Neural cell (in vitro differentiated cells): ENCODE measurements at regions not wholly inside any gene's neighbourhood (a gene's known extent, or its start where the extent isn't known, plus 50 kb on each side); places are given as distances from the start of the nearest gene placed in this dataset.

Experiments used
- H2AFZ ChIP-seq: fragments of 200-600, 300-800 bp; sonication (generic), shearing (Covaris generic); 2 replicates; pipeline ENCODE4 v1.6.0; 2014; ENCODE audit warnings: low read depth, mild to moderate bottlenecking, antibody characterized with exemption, low read length, moderate library complexity
- H3F3A ChIP-seq: fragments of 200-600 bp; shearing (Covaris generic); 2 replicates; pipeline ENCODE4 v1.6.1; 2016; ENCODE audit warnings: mild to moderate bottlenecking, moderate library complexity, mixed read lengths, antibody characterized with exemption, low read length; ENCODE audit not compliant: insufficient read depth, poor library complexity, severe bottlenecking
- H3K27ac ChIP-seq: fragments of 200-600, 300-800 bp; sonication (generic), shearing (Covaris generic); 2 replicates; pipeline ENCODE4 v1.5.1; 2014; ENCODE audit warnings: mild to moderate bottlenecking, low read length, moderate library complexity
- H3K27me3 ChIP-seq: fragments of 300-800, 200-600 bp; sonication (generic), shearing (Covaris generic); 2 replicates; pipeline ENCODE4 v1.6.0; 2014; ENCODE audit warnings: mild to moderate bottlenecking, low read depth, low read length, moderate library complexity; ENCODE audit not compliant: insufficient read depth
- H3K36me3 ChIP-seq: fragments of 300-800, 200-600 bp; sonication (generic), shearing (Covaris generic); 2 replicates; pipeline ENCODE4 v1.5.1; 2014; ENCODE audit warnings: mild to moderate bottlenecking, antibody characterized with exemption, low read length, moderate library complexity; ENCODE audit not compliant: insufficient read depth
- H3K4me2 ChIP-seq: fragments of 300-800, 200-600 bp; sonication (generic), shearing (Covaris generic); 2 replicates; pipeline ENCODE4 v1.6.0; 2014; ENCODE audit warnings: mild to moderate bottlenecking, low read length
- H3K4me3 ChIP-seq: fragments of 300-800, 200-600 bp; sonication (generic), shearing (Covaris generic); 2 replicates; pipeline ENCODE4 v1.5.1; 2014; ENCODE audit warnings: mild to moderate bottlenecking, low read length, moderate library complexity
- H3K79me2 ChIP-seq: fragments of 200-600 bp; shearing (Covaris generic); replicated peaks from 2 replicates; pipeline ENCODE4 v1.6.0; 2014; ENCODE audit warnings: mild to moderate bottlenecking, low read length, moderate library complexity; ENCODE audit not compliant: insufficient read depth
- H3K9ac ChIP-seq: fragments of 300-800, 200-600 bp; sonication (generic), shearing (Covaris generic); 2 replicates; pipeline ENCODE4 v1.6.1; 2016; ENCODE audit warnings: mild to moderate bottlenecking, low read length, mixed read lengths
- H3K9me2 ChIP-seq: fragments of 200-600 bp; shearing (Covaris generic); 2 replicates; pipeline ENCODE4 v1.6.1; 2016; ENCODE audit warnings: mild to moderate bottlenecking, low read length, mixed read lengths; ENCODE audit not compliant: insufficient read depth
- H3K9me3 ChIP-seq: fragments of 200-600, 300-800 bp; sonication (generic), shearing (Covaris generic); 2 replicates; pipeline ENCODE4 v1.6.1; 2016; ENCODE audit warnings: mild to moderate bottlenecking, mixed run types, low read length, moderate library complexity, mixed read lengths
- H4K20me1 ChIP-seq: fragments of 200-600 bp; shearing (Covaris generic); 2 replicates; pipeline ENCODE4 v1.6.1; 2016; ENCODE audit warnings: mild to moderate bottlenecking, mixed run types; ENCODE audit not compliant: insufficient read depth
- EP300 ChIP-seq: fragments of 450-650 bp; conservative IDR thresholded peaks from 2 replicates; pipeline ENCODE4 v1.6.1; 2014; ENCODE audit warnings: antibody characterized with exemption, mild to moderate bottlenecking, moderate library complexity; ENCODE audit not compliant: poor library complexity, severe bottlenecking
- EZH2 ChIP-seq: fragments of 200-600, 300-800 bp; shearing (Covaris generic), sonication (generic); IDR thresholded peaks from 2 replicates; pipeline ENCODE4 v1.6.1; 2014; ENCODE audit warnings: antibody characterized with exemption, low read length, borderline replicate concordance, mild to moderate bottlenecking; ENCODE audit not compliant: insufficient read depth, poor library complexity, severe bottlenecking
- MXI1 ChIP-seq: fragments of 450-650 bp; conservative IDR thresholded peaks from 2 replicates; pipeline ENCODE4 v1.6.1; 2014; ENCODE audit warnings: antibody characterized with exemption, mild to moderate bottlenecking; ENCODE audit not compliant: poor library complexity, severe bottlenecking
- POLR2AphosphoS5 ChIP-seq: IDR thresholded peaks from 2 replicates; pipeline ENCODE4 v1.6.1; 2012
- RAD21 ChIP-seq: fragments of 450-650 bp; conservative IDR thresholded peaks from 2 replicates; pipeline ENCODE4 v1.6.1; 2014; ENCODE audit warnings: antibody characterized with exemption, mild to moderate bottlenecking, moderate library complexity
- SMC3 ChIP-seq: fragments of 450-650 bp; conservative IDR thresholded peaks from 2 replicates; pipeline ENCODE4 v1.6.1; 2014; ENCODE audit warnings: antibody characterized with exemption, mild to moderate bottlenecking, moderate library complexity; ENCODE audit not compliant: poor library complexity
- TAF1 ChIP-seq: IDR thresholded peaks from 2 replicates; pipeline ENCODE4 v1.6.1; 2012; ENCODE audit warnings: low read depth
- TF ChIP-seq, protein P1 (sequence below): IDR thresholded peaks from 2 replicates; pipeline ENCODE4 v1.6.1; 2012; ENCODE audit warnings: borderline replicate concordance
- TF ChIP-seq, protein P2 (sequence below): fragments of 450-650 bp; IDR thresholded peaks from 2 replicates; pipeline ENCODE4 v1.5.1; 2014; ENCODE audit warnings: antibody characterized with exemption, mild to moderate bottlenecking, moderate library complexity; ENCODE audit not compliant: poor library complexity, severe bottlenecking

DNA sequence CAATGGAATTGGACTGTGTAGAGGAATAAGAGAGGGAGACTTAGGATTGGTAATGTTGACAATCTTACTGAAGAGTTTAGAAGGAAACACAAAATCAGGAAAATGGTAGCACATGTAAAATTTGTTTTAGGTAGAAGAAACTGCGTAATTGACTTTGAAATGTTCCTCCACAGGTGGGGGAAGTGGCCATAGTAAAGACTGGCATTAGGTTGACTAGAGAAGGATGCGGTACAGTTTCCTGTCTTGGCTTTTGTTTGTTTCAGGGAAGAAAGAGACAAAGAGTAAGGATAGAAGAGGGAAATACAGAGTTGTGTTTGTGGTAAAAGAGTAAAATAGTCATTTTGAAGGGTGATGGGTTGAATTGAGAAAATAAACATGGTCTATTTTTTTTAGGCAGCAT, 253.6 kb upstream of the ZNF717 start:
- H3F3A ChIP-seq, result no peaks in the 10 kb centered on the region
- no peak overlapping the region for H3K27ac ChIP-seq
- no peaks in the 10 kb centered on the region for H3K27me3 ChIP-seq
- no peak overlapping the region for H3K9ac ChIP-seq
- no peaks in the 10 kb centered on the region for H3K36me3 ChIP-seq
- H3K9me2 ChIP-seq, result no peaks in the 10 kb centered on the region
- no peaks in the 10 kb centered on the region for H4K20me1 ChIP-seq
- H3K4me3 ChIP-seq, result no peak overlapping the region
- H3K79me2 ChIP-seq, result no peaks in the 10 kb centered on the region
- H3K4me2 ChIP-seq, result no peak overlapping the region
- H2AFZ ChIP-seq, result no peak overlapping the region
- TF ChIP-seq SMC3 (no peak), MXI1 (no peak), EZH2 (no peak), RAD21 (no peak), TAF1 (no peak), POLR2AphosphoS5 (no peak)
- TF ChIP-seq, protein P1, sequence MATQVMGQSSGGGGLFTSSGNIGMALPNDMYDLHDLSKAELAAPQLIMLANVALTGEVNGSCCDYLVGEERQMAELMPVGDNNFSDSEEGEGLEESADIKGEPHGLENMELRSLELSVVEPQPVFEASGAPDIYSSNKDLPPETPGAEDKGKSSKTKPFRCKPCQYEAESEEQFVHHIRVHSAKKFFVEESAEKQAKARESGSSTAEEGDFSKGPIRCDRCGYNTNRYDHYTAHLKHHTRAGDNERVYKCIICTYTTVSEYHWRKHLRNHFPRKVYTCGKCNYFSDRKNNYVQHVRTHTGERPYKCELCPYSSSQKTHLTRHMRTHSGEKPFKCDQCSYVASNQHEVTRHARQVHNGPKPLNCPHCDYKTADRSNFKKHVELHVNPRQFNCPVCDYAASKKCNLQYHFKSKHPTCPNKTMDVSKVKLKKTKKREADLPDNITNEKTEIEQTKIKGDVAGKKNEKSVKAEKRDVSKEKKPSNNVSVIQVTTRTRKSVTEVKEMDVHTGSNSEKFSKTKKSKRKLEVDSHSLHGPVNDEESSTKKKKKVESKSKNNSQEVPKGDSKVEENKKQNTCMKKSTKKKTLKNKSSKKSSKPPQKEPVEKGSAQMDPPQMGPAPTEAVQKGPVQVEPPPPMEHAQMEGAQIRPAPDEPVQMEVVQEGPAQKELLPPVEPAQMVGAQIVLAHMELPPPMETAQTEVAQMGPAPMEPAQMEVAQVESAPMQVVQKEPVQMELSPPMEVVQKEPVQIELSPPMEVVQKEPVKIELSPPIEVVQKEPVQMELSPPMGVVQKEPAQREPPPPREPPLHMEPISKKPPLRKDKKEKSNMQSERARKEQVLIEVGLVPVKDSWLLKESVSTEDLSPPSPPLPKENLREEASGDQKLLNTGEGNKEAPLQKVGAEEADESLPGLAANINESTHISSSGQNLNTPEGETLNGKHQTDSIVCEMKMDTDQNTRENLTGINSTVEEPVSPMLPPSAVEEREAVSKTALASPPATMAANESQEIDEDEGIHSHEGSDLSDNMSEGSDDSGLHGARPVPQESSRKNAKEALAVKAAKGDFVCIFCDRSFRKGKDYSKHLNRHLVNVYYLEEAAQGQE, result no peak
- TF ChIP-seq, protein P2, sequence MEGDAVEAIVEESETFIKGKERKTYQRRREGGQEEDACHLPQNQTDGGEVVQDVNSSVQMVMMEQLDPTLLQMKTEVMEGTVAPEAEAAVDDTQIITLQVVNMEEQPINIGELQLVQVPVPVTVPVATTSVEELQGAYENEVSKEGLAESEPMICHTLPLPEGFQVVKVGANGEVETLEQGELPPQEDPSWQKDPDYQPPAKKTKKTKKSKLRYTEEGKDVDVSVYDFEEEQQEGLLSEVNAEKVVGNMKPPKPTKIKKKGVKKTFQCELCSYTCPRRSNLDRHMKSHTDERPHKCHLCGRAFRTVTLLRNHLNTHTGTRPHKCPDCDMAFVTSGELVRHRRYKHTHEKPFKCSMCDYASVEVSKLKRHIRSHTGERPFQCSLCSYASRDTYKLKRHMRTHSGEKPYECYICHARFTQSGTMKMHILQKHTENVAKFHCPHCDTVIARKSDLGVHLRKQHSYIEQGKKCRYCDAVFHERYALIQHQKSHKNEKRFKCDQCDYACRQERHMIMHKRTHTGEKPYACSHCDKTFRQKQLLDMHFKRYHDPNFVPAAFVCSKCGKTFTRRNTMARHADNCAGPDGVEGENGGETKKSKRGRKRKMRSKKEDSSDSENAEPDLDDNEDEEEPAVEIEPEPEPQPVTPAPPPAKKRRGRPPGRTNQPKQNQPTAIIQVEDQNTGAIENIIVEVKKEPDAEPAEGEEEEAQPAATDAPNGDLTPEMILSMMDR, result no peak
- no peaks in the 10 kb centered on the region for H3K9me3 ChIP-seq

DNA sequence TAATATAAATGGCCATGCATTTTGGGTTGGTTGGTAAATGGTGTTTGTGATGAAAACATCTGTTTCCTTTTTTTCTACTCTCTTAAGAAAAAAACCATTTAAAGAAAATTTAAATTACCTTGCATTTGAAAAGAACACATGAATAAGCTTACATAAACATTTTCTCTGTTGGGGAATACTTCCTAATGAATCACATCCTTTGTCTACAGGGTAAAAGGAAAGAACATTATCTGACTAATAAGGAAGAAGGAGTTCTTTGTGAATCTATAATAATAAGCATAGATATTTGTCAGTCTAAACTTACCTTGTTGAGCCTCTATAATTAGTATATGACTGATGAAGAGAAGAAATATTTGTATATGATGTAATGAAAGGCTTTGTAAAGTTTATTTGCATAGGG, 254.1 kb upstream of the ZNF717 start:
- H3K9me2 ChIP-seq, result no peaks in the 10 kb centered on the region
- H3K79me2 ChIP-seq, result no peaks in the 10 kb centered on the region
- H3K4me3 ChIP-seq, result no peak overlapping the region
- H4K20me1 ChIP-seq, result no peaks in the 10 kb centered on the region
- H3K9ac ChIP-seq, result no peak overlapping the region
- H3K27ac ChIP-seq, result no peak overlapping the region
- H3K9me3 ChIP-seq, result no peaks in the 10 kb centered on the region
- TF ChIP-seq TAF1 (no peak), RAD21 (no peak), EP300 (no peak), POLR2AphosphoS5 (no peak), MXI1 (no peak), SMC3 (no peak), EZH2 (no peak)
- TF ChIP-seq, protein P1, result no peak
- TF ChIP-seq, protein P2, result no peak
- no peaks in the 10 kb centered on the region for H3F3A ChIP-seq
- no peaks in the 10 kb centered on the region for H3K27me3 ChIP-seq
- H2AFZ ChIP-seq, result no peak overlapping the region
- H3K36me3 ChIP-seq, result no peaks in the 10 kb centered on the region
- no peak overlapping the region for H3K4me2 ChIP-seq
